ENCODE measurements at regions not wholly inside any gene's neighbourhood (a gene's known extent, or its start where the extent isn't known, plus 50 kb on each side); places are given as distances from the start of the nearest gene placed in this dataset.

DNA sequence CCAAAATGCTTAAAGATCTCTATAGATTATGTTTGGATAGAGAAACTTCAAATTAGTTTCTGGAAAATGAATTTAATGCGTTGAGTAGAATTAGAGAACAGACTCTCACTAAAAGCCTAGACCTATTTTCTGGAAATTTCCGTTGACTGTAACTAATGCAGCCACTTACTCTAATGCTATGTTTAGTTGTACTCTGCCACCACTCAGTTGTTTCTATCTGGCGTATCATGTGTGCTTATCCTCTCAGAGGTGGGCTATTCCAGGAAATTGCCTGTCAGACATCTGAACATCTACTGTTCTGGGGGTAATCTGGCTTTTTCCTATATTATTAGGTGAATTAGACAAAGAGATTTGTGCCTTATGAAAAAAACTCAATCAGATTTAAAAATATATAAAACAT is 347.1 kb upstream of the FSTL5 start:
- no peak for ATAC-seq (ENCODE audit: insufficient read depth, low FRiP score)
- WGBS, 2 donors: 86 to 91% methylated on average over 3 of the region's 3 CpGs
- Histone ChIP-seq H3K27me3 (ENCODE audit: control insufficient read depth in 3 of 3, insufficient read depth in 3 of 3, low read length in 2 of 3) (no peaks in the 10 kb centered on the region), H3K4me3 (no peak overlapping the region), H3K9ac (ENCODE audit: insufficient read depth in 1 of 2, low read length in 2 of 2) (no peak overlapping the region), H3K9me3 (ENCODE audit: control insufficient read depth in 4 of 4, insufficient read depth in 3 of 4, low read length in 3 of 4) (no peaks in the 10 kb centered on the region), H3K27ac (ENCODE audit: low read depth in 1 of 2, low read length in 1 of 2) (no peak overlapping the region), H3K36me3 (ENCODE audit: control insufficient read depth in 4 of 4, insufficient read depth in 4 of 4, low read length in 4 of 4) (no peaks in the 10 kb centered on the region), H3K4me1 (ENCODE audit: control insufficient read depth in 5 of 5, insufficient read depth in 5 of 5, low read length in 5 of 5) (no peaks in the 10 kb centered on the region)
- TF ChIP-seq, protein P1, sequence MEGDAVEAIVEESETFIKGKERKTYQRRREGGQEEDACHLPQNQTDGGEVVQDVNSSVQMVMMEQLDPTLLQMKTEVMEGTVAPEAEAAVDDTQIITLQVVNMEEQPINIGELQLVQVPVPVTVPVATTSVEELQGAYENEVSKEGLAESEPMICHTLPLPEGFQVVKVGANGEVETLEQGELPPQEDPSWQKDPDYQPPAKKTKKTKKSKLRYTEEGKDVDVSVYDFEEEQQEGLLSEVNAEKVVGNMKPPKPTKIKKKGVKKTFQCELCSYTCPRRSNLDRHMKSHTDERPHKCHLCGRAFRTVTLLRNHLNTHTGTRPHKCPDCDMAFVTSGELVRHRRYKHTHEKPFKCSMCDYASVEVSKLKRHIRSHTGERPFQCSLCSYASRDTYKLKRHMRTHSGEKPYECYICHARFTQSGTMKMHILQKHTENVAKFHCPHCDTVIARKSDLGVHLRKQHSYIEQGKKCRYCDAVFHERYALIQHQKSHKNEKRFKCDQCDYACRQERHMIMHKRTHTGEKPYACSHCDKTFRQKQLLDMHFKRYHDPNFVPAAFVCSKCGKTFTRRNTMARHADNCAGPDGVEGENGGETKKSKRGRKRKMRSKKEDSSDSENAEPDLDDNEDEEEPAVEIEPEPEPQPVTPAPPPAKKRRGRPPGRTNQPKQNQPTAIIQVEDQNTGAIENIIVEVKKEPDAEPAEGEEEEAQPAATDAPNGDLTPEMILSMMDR (IDR thresholded peaks at IDR 0.05; ENCODE audit: control extremely low read depth, extremely low read depth): no peak
- DNase-seq: no peak

GRCh38 chr4:162510115-162510514 is 346.3 kb upstream of the FSTL5 start:
- Histone ChIP-seq H3K9ac (ENCODE audit: insufficient read depth in 1 of 2, low read length in 2 of 2) (no peak overlapping the region), H3K27me3 (ENCODE audit: control insufficient read depth in 3 of 3, insufficient read depth in 3 of 3, low read length in 2 of 3) (no peaks in the 10 kb centered on the region), H3K4me1 (ENCODE audit: control insufficient read depth in 5 of 5, insufficient read depth in 5 of 5, low read length in 5 of 5) (no peaks in the 10 kb centered on the region), H3K4me3 (no peak overlapping the region), H3K27ac (ENCODE audit: low read depth in 1 of 2, low read length in 1 of 2) (no peak overlapping the region), H3K9me3 (ENCODE audit: control insufficient read depth in 4 of 4, insufficient read depth in 3 of 4, low read length in 3 of 4) (no peaks in the 10 kb centered on the region), H3K36me3 (ENCODE audit: control insufficient read depth in 4 of 4, insufficient read depth in 4 of 4, low read length in 4 of 4) (no peaks in the 10 kb centered on the region)
- WGBS, 2 donors: 87 to 90% methylated on average over 4 of the region's 4 CpGs
- ATAC-seq (ENCODE audit: insufficient read depth, low FRiP score): no peak
- TF ChIP-seq, protein P1 (IDR thresholded peaks at IDR 0.05; ENCODE audit: control extremely low read depth, extremely low read depth): no peak
- no peak for DNase-seq

- no peaks in the 10 kb centered on the region for H3K4me1 ChIP-seq (ENCODE audit: control insufficient read depth in 5 of 5, insufficient read depth in 5 of 5, low read length in 5 of 5)
- WGBS, 2 donors: 80 to 93% methylated on average over 1 of the region's 1 CpG
- no peaks in the 10 kb centered on the region for H3K36me3 ChIP-seq (ENCODE audit: control insufficient read depth in 4 of 4, insufficient read depth in 4 of 4, low read length in 4 of 4)
- no peak overlapping the region for H3K4me3 ChIP-seq
- no peak overlapping the region for H3K27ac ChIP-seq (ENCODE audit: low read depth in 1 of 2, low read length in 1 of 2)
- TF ChIP-seq, protein P1 (IDR thresholded peaks at IDR 0.05; ENCODE audit: control extremely low read depth, extremely low read depth): no peak
- no peaks in the 10 kb centered on the region for H3K9me3 ChIP-seq (ENCODE audit: control insufficient read depth in 4 of 4, insufficient read depth in 3 of 4, low read length in 3 of 4)
- no peaks in the 10 kb centered on the region for H3K27me3 ChIP-seq (ENCODE audit: control insufficient read depth in 3 of 3, insufficient read depth in 3 of 3, low read length in 2 of 3)
- H3K9ac ChIP-seq (ENCODE audit: insufficient read depth in 1 of 2, low read length in 2 of 2): no peak overlapping the region
- DNase-seq (no peak), ATAC-seq (ENCODE audit: insufficient read depth, low FRiP score) (no peak)
Measured at GRCh38 chr4:162509333-162509732, 345.5 kb upstream of the FSTL5 start.

DNA sequence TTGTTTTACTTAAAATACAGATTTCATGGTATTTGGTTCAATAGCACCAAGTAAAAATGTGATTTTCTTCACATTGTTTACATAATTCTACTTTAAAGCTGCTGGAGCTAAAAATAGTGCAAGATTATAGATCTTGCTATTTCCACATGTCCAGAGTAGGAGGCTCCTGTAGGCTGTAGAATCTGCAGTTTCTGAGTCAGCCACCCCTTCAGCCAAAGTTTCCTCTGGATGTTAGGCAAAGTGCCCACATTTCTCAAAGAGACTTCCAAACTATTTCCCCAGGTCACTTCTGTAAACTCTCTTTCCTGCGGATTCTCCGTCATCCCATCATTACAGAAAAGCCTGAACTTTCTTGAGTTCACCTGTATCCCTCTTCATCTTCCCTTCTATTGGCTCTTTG is 342.5 kb upstream of the FSTL5 start:
- H3K36me3 ChIP-seq (ENCODE audit: control insufficient read depth in 4 of 4, insufficient read depth in 4 of 4, low read length in 4 of 4): no peaks in the 10 kb centered on the region
- ATAC-seq (ENCODE audit: insufficient read depth, low FRiP score) (no peak), DNase-seq (peak in 1 of 3 donors; percentile 10)
- H3K9me3 ChIP-seq (ENCODE audit: control insufficient read depth in 4 of 4, insufficient read depth in 3 of 4, low read length in 3 of 4): no peaks in the 10 kb centered on the region
- no peak overlapping the region for H3K9ac ChIP-seq (ENCODE audit: insufficient read depth in 1 of 2, low read length in 2 of 2)
- H3K27ac ChIP-seq (ENCODE audit: low read depth in 1 of 2, low read length in 1 of 2): no peak overlapping the region
- TF ChIP-seq, protein P1 (IDR thresholded peaks at IDR 0.05; ENCODE audit: control extremely low read depth, extremely low read depth): no peak
- no peaks in the 10 kb centered on the region for H3K27me3 ChIP-seq (ENCODE audit: control insufficient read depth in 3 of 3, insufficient read depth in 3 of 3, low read length in 2 of 3)
- H3K4me3 ChIP-seq: no peak overlapping the region
- H3K4me1 ChIP-seq (ENCODE audit: control insufficient read depth in 5 of 5, insufficient read depth in 5 of 5, low read length in 5 of 5): no peaks in the 10 kb centered on the region
- WGBS, 2 donors: 85 to 89% methylated on average over 2 of the region's 2 CpGs

Data from lung (tissue), 11 donors.